ENCODE measurements at regions not wholly inside any gene's neighbourhood (a gene's known extent, or its start where the extent isn't known, plus 50 kb on each side); places are given as distances from the start of the nearest gene placed in this dataset.
A peak's percentile ranks its signal among the peaks of the same experiment; 100 is the strongest.

- DNase-seq, result no peak
Observed at GRCh38 chr10:108817584-108817983, 1105.7 kb downstream of the XPNPEP1 start.

- no peak for DNase-seq
Observed at GRCh38 chr10:108817135-108817534, 1106.2 kb downstream of the XPNPEP1 start.

DNA sequence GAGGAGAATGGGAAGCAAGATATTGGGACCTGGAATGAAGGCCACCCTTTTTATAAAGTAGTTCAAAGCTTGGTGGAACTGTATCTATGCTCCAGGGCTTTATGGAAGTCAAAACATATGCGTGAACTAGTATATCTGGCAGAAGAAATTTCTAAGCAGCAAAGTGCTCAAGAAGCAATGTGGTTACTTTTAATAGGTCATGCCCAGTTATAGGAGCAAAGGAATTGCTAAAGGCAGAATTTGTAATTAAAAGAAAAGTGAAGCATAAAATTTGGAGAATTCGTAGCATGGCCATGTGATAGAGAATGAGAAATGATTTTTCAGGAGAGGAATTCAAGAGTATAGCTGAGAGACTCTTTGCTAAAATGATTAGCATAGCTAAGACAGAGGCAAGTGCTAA, 1110.4 kb downstream of the XPNPEP1 start:
- no peak for DNase-seq

GRCh38 chr10:108812296-108812695, 1111.0 kb downstream of the XPNPEP1 start:
- DNase-seq, result no peak

GRCh38 chr10:108808228-108808627, 1115.1 kb downstream of the XPNPEP1 start:
- no peak for DNase-seq

GRCh38 chr10:108801775-108802517, 1121.4 kb downstream of the XPNPEP1 start:
- peak; percentile 72 for DNase-seq

DNA sequence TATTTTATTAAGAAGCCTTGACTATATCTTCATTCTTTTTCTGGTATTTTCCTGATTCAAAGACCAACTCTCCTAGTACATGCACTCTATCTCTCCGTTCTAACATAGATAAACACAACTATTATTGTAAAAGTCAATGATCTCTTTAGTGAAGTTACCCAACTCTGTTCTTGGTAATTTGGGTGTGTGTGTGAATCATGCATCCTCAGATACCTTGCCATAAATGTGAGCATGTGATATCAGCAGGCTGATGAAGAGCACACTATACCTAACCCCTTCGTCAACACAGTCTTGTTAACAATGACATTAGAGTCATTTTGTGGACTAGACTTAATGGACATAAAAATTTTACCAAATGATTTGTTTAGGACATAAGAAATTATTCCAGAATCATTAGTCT, 1122.1 kb downstream of the XPNPEP1 start:
- no peak for DNase-seq

GRCh38 chr10:108797573-108797972, 1125.7 kb downstream of the XPNPEP1 start:
- no peak for DNase-seq

DNA sequence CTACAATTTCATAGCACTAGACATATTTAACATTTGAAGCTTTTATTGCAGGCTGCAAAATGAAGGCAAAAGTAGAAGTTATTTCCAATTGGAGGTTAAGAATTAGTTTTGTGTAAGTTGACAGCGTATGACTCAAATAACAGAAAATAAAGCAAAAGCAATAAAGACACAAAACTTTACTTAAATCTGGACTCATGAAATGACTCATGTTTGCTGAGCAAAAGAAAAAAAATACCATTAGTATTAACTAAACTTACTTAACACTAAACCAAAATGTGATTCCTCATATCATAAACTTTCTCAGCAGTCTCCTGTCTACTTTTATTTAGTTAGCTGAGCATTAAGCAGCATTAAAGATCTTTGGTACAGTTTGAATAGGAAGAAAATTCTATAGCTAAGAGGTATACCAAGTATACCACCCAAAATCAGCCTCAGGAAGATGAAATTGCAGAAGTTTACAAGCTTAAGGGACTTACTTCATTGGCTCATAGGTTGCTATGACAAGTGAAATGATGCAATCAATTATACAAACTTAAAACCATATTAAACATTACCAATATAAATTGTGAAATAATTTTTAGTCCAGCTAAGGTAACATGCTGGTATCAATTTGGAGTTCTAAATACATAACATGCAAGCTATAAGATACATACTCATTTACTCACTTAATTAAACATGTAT, 1131.4 kb downstream of the XPNPEP1 start:
- peak; percentile 77 for DNase-seq

DNA sequence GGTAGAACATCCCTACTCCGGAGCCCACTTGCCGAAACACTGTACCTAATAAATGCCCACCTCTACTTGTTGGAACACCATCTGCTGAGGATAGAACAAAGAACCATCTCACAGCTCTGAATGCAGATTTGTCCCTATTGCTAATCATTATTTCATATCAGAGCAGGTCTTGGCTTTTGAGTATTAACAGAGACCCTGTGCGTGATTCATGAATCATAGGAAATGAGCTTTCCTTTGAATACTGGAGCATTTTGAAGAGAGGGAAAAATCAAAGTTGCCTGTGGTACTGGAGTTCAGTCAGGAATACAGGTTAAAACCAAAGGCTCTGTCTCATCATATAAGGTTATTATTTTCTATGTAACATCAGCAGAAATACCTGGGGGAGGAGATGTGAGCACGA, 1132.3 kb downstream of the XPNPEP1 start:
- peak; percentile 17 for DNase-seq

DNA sequence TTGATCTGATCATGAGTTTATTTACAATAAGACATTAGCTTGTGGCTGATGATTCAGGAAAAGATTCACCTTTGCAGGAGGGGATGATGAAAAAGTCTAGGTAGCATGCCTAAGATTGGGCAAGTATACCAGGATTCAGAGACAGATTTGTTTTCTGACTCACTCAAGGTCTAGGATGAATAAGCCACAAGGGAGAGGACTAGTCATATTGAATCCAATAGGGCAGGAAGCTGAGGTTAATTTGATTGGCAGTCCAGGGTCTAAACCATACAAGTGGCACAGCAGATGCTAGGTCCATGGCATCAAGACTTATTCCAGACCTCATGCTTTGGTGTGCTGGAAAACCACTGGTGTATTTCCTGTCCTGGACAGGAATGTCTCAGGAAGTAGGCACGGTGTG, 1133.4 kb downstream of the XPNPEP1 start:
- peak; percentile 93 for DNase-seq

DNA sequence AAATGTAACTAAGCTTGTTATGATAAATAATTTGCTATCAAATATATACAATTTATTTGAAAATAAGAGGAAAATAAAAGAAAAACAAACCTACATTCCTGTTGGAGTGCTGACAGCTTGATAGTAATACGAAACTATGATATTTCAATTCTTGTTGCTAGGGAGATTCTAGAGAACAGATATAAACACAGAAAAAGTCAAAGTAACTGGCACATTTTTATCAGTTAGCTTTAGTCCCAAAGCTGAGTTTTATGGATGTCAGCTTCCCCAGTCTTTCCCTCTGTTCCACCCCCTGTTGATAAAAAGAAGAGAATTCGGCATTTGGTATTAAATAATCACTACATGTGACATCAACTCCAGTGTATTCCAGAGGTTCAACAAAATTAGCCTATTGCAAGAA, 1134.0 kb downstream of the XPNPEP1 start:
- DNase-seq, result no peak

GRCh38 chr10:108788891-108789290, 1134.4 kb downstream of the XPNPEP1 start:
- DNase-seq, result peak; percentile 17

DNA sequence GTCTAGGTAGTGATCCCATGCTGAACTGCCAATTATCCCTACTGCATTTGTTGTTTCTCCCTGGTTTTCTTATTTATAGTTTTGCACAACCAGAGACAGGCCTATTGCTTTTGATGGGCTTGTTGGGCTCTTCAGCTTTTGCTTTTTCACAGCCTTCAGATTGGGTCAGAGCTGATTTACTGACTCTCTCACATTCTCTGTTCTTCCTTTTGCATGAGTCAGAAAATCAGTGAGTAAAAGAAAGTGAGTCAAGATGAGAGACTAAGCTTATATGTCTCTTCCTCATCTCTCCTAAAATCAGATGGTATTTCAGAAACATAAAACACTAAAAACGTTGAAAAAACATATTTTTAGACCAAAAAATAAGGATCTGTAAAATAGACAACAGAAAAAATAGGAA, 1135.4 kb downstream of the XPNPEP1 start:
- DNase-seq, result peak; percentile 88

DNA sequence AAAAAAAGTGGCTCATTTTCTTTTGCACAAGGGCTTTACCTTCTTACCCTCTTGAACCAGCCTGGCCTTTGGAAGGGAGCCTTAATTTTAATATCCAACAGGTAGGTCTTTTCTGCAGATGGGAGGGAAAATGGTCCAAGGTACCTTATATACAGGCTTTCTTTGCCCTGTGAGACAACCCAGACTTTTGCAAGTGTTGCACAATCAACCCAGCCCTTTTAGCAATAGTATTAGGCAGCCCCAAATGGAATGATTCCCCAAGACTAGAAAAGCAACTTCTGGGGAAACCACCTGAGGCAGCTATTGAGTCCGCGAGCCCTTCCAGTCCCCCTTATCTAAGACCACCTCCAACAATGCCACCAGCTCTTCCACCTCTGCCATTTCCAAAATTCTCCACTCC, 1138.3 kb downstream of the XPNPEP1 start:
- DNase-seq, result no peak

- DNase-seq, result no peak
Observed at GRCh38 chr10:108784534-108784933, 1138.8 kb downstream of the XPNPEP1 start.

GRCh38 chr10:108783897-108784296, 1139.4 kb downstream of the XPNPEP1 start:
- peak; percentile 73 for DNase-seq

- DNase-seq, result peak; percentile 18
Observed at GRCh38 chr10:108782411-108782810, 1140.9 kb downstream of the XPNPEP1 start.

DNA sequence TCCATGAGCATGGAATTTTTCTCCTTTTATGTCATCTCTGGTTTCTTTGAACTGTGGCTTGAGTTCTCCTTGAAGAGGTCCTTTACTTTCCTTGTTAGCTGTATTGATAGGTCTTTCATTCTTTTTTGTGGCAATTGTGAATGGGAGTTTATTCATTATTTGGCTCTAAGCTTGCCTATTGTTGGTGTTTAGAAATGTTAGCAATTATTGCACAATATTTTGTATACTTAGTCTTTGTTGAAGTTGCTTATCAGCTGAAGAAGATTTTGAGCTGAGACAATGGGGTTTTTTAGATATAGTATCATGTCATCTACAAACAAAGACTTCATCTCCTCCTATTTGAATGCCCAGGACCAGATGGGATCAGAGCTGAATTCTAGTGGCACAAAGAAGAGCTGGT, 1143.8 kb downstream of the XPNPEP1 start:
- no peak for DNase-seq

DNA sequence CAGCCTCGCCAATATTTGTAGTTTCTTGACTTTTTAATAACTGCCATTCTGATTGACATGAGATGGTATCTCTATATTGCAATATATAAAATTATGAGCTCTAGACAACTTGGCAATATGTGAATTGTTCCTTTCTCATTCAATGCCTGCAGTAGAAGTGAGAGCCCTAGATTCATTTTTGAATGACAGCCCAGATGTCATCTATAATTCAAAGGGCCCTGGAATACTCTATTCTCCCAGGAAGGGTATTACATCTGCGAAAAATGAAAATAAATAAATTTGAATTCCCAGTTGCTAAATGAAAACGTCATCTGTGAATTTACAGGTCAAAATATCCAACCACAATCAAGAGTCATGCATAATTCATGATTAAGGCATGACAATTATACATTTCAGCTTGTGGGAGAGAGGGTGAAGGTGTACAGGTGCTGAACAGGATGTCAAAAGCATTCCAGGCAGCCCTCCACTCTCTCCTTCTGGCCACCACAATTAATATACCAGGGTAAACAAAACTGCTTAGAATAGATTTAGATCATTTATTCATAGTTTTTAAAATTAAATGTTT, 1147.3 kb downstream of the XPNPEP1 start:
- DNase-seq, result no peak

DNA sequence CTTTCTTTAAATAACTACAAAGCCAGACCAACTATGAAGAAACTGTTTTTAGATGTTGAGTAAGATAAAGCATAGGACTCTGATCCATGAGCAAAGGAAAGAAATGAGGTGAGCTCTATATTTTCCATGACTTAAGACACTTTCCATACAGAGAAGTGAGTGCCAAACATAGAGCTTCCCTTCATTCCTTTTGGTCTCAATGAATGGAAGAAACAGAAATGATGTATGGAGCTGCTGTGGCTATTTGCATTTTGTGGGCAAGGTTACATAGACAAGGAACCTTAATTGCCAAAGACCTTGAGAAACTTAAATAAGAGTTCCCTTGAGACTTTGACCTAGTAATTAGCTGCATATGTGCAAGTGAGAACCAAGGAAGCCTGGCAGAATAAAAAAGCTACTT, 1152.2 kb downstream of the XPNPEP1 start:
- no peak for DNase-seq

DNA sequence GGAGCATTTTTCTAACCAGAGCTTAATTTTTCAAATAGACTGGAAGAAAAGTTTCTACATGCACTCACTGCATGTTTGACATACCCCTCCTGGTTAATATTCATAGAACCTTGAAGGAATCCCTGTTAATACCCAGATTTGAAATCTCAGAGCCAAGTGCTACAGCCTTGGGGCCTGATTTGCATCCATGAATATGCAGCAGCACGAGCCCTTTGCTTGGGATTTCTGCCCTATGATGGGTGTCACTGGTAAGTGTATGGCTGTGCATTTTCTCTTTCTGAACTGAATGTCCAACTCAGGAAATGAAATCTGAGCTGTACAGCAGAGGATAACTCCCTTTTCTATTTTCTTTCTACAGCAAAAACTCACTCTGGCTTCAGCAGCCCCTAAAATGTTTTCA, 1157.5 kb downstream of the XPNPEP1 start:
- DNase-seq, result no peak

- DNase-seq, result no peak
Observed at GRCh38 chr10:108757946-108758345, 1165.4 kb downstream of the XPNPEP1 start.

GRCh38 chr10:108755646-108756045, 1167.7 kb downstream of the XPNPEP1 start:
- no peak for DNase-seq
